PC-9 (cell line): ENCODE measurements at regions not wholly inside any gene's neighbourhood (a gene's known extent, or its start where the extent isn't known, plus 50 kb on each side); places are given as distances from the start of the nearest gene placed in this dataset.

ENCODE experiments used
- BruUV-seq: library from RNA; stranded (reverse); fragments of 400-500 nt; replicated peaks from 2 replicates; lab custom pipeline; 2021; lab: Mats Ljungman, UMichigan
- CTCF ChIA-PET: fragments of 300-600 bp; sonication (Branson Sonifier 250); formaldehyde crosslinking; loops from one replicate; lab custom pipeline; 2022; ENCODE audit warnings: antibody characterized with exemption; lab: Charles Lee
- POLR2A ChIA-PET: fragments of 300-600 bp; sonication (Branson Sonifier 250); formaldehyde crosslinking; loops from one replicate; lab custom pipeline; 2022; ENCODE audit warnings: antibody characterized with exemption; ENCODE audit not compliant: unreplicated experiment; lab: Charles Lee
- DNase-seq, 2 experiments: peaks; one replicate each; pipeline versions ENCODE4 v3.0.0 to v3.0.0-alpha.2; 2015 to 2022; ENCODE audit warnings: mixed read lengths in 1 of 2
- H2AFZ ChIP-seq: fragments of 200-600 bp; sonication (generic); 2 replicates; pipeline ENCODE4 v1.8.1; 2017; ENCODE audit warnings: antibody characterized with exemption
- H3F3A ChIP-seq: fragments of 200-600 bp; sonication (generic); 2 replicates; pipeline ENCODE4 v1.8.1; 2017; ENCODE audit warnings: antibody characterized with exemption, mild to moderate bottlenecking, low read depth; ENCODE audit not compliant: insufficient read depth
- H3K27ac ChIP-seq: fragments of 200-600 bp; sonication (generic); 2 replicates; pipeline ENCODE4 v1.6.1; 2016; ENCODE audit warnings: mixed run types
- H3K27me3 ChIP-seq: fragments of 200-600 bp; sonication (generic); 2 replicates; pipeline ENCODE4 v1.6.1; 2016; ENCODE audit warnings: low read depth, mixed run types; ENCODE audit not compliant: insufficient read depth
- H3K36me3 ChIP-seq: fragments of 200-600 bp; sonication (generic); 2 replicates; pipeline ENCODE4 v1.6.1; 2016; ENCODE audit warnings: low read depth, mixed run types
- H3K4me1 ChIP-seq: fragments of 200-600 bp; sonication (generic); replicated peaks from 2 replicates; pipeline ENCODE4 v1.6.1; 2016; ENCODE audit warnings: mixed run types; ENCODE audit not compliant: insufficient read depth
- H3K4me2 ChIP-seq: fragments of 200-600 bp; sonication (generic); 2 replicates; pipeline ENCODE4 v1.6.1; 2017; ENCODE audit warnings: mixed run types
- H3K4me3 ChIP-seq: fragments of 200-600 bp; sonication (generic); 2 replicates; pipeline ENCODE4 v1.6.1; 2016; ENCODE audit warnings: mixed run types
- H3K79me2 ChIP-seq: fragments of 200-600 bp; sonication (generic); 2 replicates; pipeline ENCODE4 v1.6.1; 2017; ENCODE audit warnings: low read depth, mixed run types
- H3K9me2 ChIP-seq: fragments of 200-600 bp; sonication (generic); 2 replicates; pipeline ENCODE4 v1.8.1; 2017; ENCODE audit warnings: mild to moderate bottlenecking; ENCODE audit not compliant: insufficient read depth
- H3K9me3 ChIP-seq: fragments of 200-600 bp; sonication (generic); 2 replicates; pipeline ENCODE4 v1.8.1; 2016; ENCODE audit warnings: low read depth; ENCODE audit not compliant: insufficient read depth
- H4K20me1 ChIP-seq: fragments of 200-600 bp; sonication (generic); 2 replicates; pipeline ENCODE4 v1.8.1; 2017; ENCODE audit not compliant: insufficient read depth
- EZH2 ChIP-seq: fragments of 200-600 bp; sonication (generic); IDR thresholded peaks from 2 replicates; pipeline ENCODE4 v1.8.0; 2017; ENCODE audit warnings: antibody characterized with exemption, low read depth
- intact Hi-C: fragments of 100-400 bp; cut with micrococcal nuclease; formaldehyde crosslinking; loops from one replicate; pipeline ENCODE4 v1.10.0; 2022; ENCODE audit not compliant: unreplicated experiment
- TF ChIP-seq, protein P1 (sequence below): fragments of 200-600 bp; sonication (generic); conservative IDR thresholded peaks from 2 replicates; pipeline ENCODE4 v1.6.1; 2017; ENCODE audit warnings: mixed run types, antibody characterized with exemption, mild to moderate bottlenecking, moderate library complexity

DNA sequence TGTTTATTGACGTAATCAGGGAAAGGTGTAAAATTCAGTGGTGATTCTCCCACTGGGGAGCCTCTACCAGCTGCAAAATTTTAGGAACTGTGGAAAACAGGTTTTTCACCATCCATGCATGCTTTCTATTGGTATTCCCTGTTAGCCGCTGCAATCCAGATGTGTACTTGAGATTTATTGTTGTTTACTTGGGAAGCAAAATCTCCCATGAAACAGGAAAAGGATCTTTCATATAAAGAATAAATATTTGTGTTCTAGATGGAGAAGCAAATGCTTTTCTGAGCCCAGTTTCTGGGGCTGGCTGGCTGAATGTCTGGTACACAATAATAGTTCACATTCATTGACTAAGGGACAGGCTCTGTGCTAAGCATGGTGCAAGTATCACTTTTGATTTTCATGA, 144.6 kb upstream of the RASGRP1 start:
- no peak overlapping the region for H3K4me2 ChIP-seq
- no peak overlapping the region for H3K4me3 ChIP-seq
- no peaks in the 10 kb centered on the region for H3K4me1 ChIP-seq
- no peaks in the 10 kb centered on the region for H4K20me1 ChIP-seq
- intact Hi-C loops, result loop anchor here (2.0 to 10.0 kb wide), 4 partner anchors 978 to 1226 kb away; partner anchors contain the start of genes EIF2AK4 and FSIP1
- H3K36me3 ChIP-seq, result no peaks in the 10 kb centered on the region
- ChIA-PET POLR2A (no interaction called here), CTCF (interaction anchor here (0.7 kb wide), 1 partner anchor 1337 kb away, joined by 4 read pairs; no protein-coding TSS in a partner anchor)
- H3K27ac ChIP-seq, result no peak overlapping the region
- H3K9me3 ChIP-seq, result no peaks in the 10 kb centered on the region
- H3F3A ChIP-seq, result no peaks in the 10 kb centered on the region
- H3K79me2 ChIP-seq, result no peaks in the 10 kb centered on the region
- TF ChIP-seq EZH2, result no peak
- TF ChIP-seq, protein P1, sequence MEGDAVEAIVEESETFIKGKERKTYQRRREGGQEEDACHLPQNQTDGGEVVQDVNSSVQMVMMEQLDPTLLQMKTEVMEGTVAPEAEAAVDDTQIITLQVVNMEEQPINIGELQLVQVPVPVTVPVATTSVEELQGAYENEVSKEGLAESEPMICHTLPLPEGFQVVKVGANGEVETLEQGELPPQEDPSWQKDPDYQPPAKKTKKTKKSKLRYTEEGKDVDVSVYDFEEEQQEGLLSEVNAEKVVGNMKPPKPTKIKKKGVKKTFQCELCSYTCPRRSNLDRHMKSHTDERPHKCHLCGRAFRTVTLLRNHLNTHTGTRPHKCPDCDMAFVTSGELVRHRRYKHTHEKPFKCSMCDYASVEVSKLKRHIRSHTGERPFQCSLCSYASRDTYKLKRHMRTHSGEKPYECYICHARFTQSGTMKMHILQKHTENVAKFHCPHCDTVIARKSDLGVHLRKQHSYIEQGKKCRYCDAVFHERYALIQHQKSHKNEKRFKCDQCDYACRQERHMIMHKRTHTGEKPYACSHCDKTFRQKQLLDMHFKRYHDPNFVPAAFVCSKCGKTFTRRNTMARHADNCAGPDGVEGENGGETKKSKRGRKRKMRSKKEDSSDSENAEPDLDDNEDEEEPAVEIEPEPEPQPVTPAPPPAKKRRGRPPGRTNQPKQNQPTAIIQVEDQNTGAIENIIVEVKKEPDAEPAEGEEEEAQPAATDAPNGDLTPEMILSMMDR, result no peak
- DNase-seq, result no peak
- no peak overlapping the region for H2AFZ ChIP-seq
- no TSS peak for BruUV-seq
- H3K9me2 ChIP-seq, result no peaks in the 10 kb centered on the region
- no peaks in the 10 kb centered on the region for H3K27me3 ChIP-seq

- no peak overlapping the region for H2AFZ ChIP-seq
- no peaks in the 10 kb centered on the region for H4K20me1 ChIP-seq
- no peak overlapping the region for H3K27ac ChIP-seq
- H3K27me3 ChIP-seq, result no peaks in the 10 kb centered on the region
- ChIA-PET CTCF (interaction anchor here (0.6 to 1.5 kb wide), 2 partner anchors 12 to 28 kb away, joined by 3 to 5 read pairs; no protein-coding TSS in a partner anchor), POLR2A (interaction anchor here (0.6 to 0.7 kb wide), 3 partner anchors 66 to 876 kb away, joined by 6 to 19 read pairs (median 8); no protein-coding TSS in a partner anchor)
- H3K79me2 ChIP-seq, result no peaks in the 10 kb centered on the region
- H3K4me3 ChIP-seq, result no peak overlapping the region
- DNase-seq, result peak in 1 of 2 experiments; percentile 51
- intact Hi-C loops, result no loop called here
- H3K4me1 ChIP-seq, result no peaks in the 10 kb centered on the region
- H3K4me2 ChIP-seq, result no peak overlapping the region
- H3F3A ChIP-seq, result no peaks in the 10 kb centered on the region
- no peaks in the 10 kb centered on the region; the same call in 1 of the 2 replicates for H3K9me2 ChIP-seq
- no peaks in the 10 kb centered on the region for H3K9me3 ChIP-seq
- H3K36me3 ChIP-seq, result no peaks in the 10 kb centered on the region
- no peak for TF ChIP-seq EZH2
- TF ChIP-seq, protein P1, result no peak
- no TSS peak for BruUV-seq
These were observed 149.9 kb upstream of the RASGRP1 start for GRCh38 chr15:38714309-38715072.

DNA sequence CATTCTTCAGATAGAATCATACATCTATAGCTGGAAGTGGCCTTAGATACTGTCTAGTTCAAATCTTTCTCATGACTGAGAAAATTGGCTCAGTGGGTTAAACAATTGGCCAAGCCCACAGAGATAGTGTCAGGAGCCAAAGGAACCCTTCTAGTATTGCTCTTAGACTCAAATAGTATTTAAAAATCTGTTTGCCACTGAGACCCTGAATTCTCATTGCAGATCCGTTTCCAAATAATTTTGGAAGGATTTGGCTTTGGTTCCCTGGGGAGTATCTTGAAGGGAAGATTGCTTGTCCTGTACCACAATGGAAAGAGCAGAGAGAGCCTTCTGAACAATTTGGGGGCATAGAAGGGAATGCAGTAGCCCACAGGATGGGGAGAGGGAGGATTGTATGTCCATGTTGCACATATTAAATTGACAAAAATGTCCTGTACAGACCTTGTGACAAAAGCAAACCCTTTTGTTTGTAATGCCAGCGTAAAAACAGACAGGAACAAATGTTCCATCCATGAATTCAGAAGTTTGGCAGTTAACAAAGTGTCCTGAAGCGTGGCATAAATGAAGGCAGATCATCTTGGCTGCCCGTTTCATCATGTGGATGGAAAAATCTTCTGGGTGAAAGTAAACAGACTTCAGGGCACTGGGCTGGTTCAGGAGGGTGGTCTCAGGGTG, 156.4 kb upstream of the RASGRP1 start:
- Histone ChIP-seq H3K9me2 (no peaks in the 10 kb centered on the region; the same call in 1 of the 2 replicates), H4K20me1 (no peaks in the 10 kb centered on the region), H3K4me1 (no peaks in the 10 kb centered on the region), H3K27me3 (no peaks in the 10 kb centered on the region), H3K79me2 (no peaks in the 10 kb centered on the region), H2AFZ (no peak overlapping the region), H3K4me3 (no peak overlapping the region), H3F3A (no peaks in the 10 kb centered on the region), H3K9me3 (no peaks in the 10 kb centered on the region), H3K4me2 (no peak overlapping the region), H3K27ac (no peak overlapping the region), H3K36me3 (no peaks in the 10 kb centered on the region)
- ChIA-PET POLR2A (no interaction called here), CTCF (no interaction called here)
- no TSS peak for BruUV-seq
- intact Hi-C loops, result no loop called here
- TF ChIP-seq EZH2, result no peak
- TF ChIP-seq, protein P1, result no peak
- no peak for DNase-seq
